Endothelial cell of umbilical vein (primary cell): ENCODE measurements at regions not wholly inside any gene's neighbourhood (a gene's known extent, or its start where the extent isn't known, plus 50 kb on each side); places are given as distances from the start of the nearest gene placed in this dataset.

Source experiments
- BruUV-seq: library from RNA; stranded (reverse); fragments of 400-500 nt; replicated peaks from 2 replicates; lab custom pipeline; 2021; lab: Mats Ljungman, UMichigan
- CTCF ChIA-PET: fragments of 300-600, 350-600 bp; sonication (Branson Sonifier 250); formaldehyde crosslinking; loops from one replicate; lab custom pipeline; 2021; ENCODE audit warnings: antibody characterized with exemption, inconsistent platforms; lab: Charles Lee
- POLR2A ChIA-PET: fragments of 300-600, 350-600 bp; sonication (Branson Sonifier 250); formaldehyde crosslinking; loops from one replicate; lab custom pipeline; 2021; ENCODE audit warnings: antibody characterized with exemption, inconsistent platforms; lab: Charles Lee
- DNase-seq: peaks from one replicate; pipeline ENCODE4 v3.0.0-alpha.2; 2011; ENCODE audit warnings: low read depth, low spot score
- FAIRE-seq: peaks from 2 replicates; lab custom pipeline; 2011; peaks lifted over from hg19 to GRCh38; lab: Jason Lieb, UNC
- H2AFZ ChIP-seq: 2 replicates; pipeline ENCODE4 v1.6.0; 2012; ENCODE audit warnings: low read depth, low read length, control low read depth, inconsistent platforms
- H3K27ac ChIP-seq: 2 replicates; pipeline ENCODE4 v1.5.1; 2011; ENCODE audit warnings: low read depth, mild to moderate bottlenecking, control low read depth, low read length, moderate library complexity; ENCODE audit not compliant: insufficient read depth
- H3K27me3 ChIP-seq, 2 experiments: 2 replicates each; pipeline versions ENCODE4 v1.6.0 to v1.6.1; 2011; ENCODE audit warnings: low read length in 2 of 2, mixed read lengths in 1 of 2; ENCODE audit not compliant: control insufficient read depth in 2 of 2, insufficient read depth in 2 of 2
- H3K36me3 ChIP-seq, 2 experiments: 2 replicates in 1 of 2; 3 replicates in 1 of 2; pipeline ENCODE4 v1.5.1; 2011; ENCODE audit warnings: low read length in 2 of 2, mild to moderate bottlenecking in 1 of 2, moderate library complexity in 1 of 2; ENCODE audit not compliant: control insufficient read depth in 2 of 2, insufficient read depth in 2 of 2; ENCODE audit errors: extremely low read depth in 1 of 2
- H3K4me1 ChIP-seq: 3 replicates; pipeline ENCODE4 v1.5.1; 2011; ENCODE audit warnings: mild to moderate bottlenecking, low read length; ENCODE audit not compliant: control insufficient read depth, insufficient read depth; ENCODE audit errors: extremely low read depth
- H3K4me2 ChIP-seq: 2 replicates; pipeline ENCODE4 v1.6.1; 2011; ENCODE audit warnings: low read length, control low read depth, mixed read lengths; ENCODE audit not compliant: insufficient read depth
- H3K4me3 ChIP-seq, 3 experiments: fragments of 200-600 bp in 1 of 3; sonication (generic), shearing (Covaris generic) in 1 of 3; replicated peaks in 1 of 3; 2 replicates each; pipeline ENCODE4 v1.5.1; 2011 to 2016; ENCODE audit warnings: control low read depth in 3 of 3, low read length in 3 of 3, mild to moderate bottlenecking in 2 of 3, inconsistent platforms in 1 of 3, low read depth in 1 of 3, moderate library complexity in 1 of 3; ENCODE audit not compliant: insufficient read depth in 1 of 3
- H3K79me2 ChIP-seq: 2 replicates; pipeline ENCODE4 v1.6.0; 2012; ENCODE audit warnings: low read length, inconsistent platforms; ENCODE audit not compliant: control insufficient read depth, insufficient read depth
- H3K9ac ChIP-seq: replicated peaks from 2 replicates; pipeline ENCODE3; 2011; ENCODE audit warnings: low read length, control low read depth; ENCODE audit not compliant: insufficient read depth; ENCODE audit errors: extremely low read depth
- H3K9me1 ChIP-seq: replicated peaks from 3 replicates; pipeline ENCODE4 v1.6.0; 2011; ENCODE audit warnings: mild to moderate bottlenecking, low read length; ENCODE audit not compliant: control insufficient read depth, insufficient read depth; ENCODE audit errors: extremely low read depth
- H3K9me3 ChIP-seq: replicated peaks from 2 replicates; pipeline ENCODE4 v1.5.1; 2012; ENCODE audit warnings: low read length, inconsistent platforms; ENCODE audit not compliant: control insufficient read depth, insufficient read depth
- H4K20me1 ChIP-seq: replicated peaks from 2 replicates; pipeline ENCODE3; 2011; ENCODE audit warnings: mild to moderate bottlenecking, low read length; ENCODE audit not compliant: control insufficient read depth, insufficient read depth; ENCODE audit errors: extremely low read depth
- EZH2 ChIP-seq: IDR thresholded peaks from 2 replicates; pipeline ENCODE4 v1.6.1; 2012; ENCODE audit warnings: borderline replicate concordance, low read depth, mild to moderate bottlenecking, moderate library complexity, low read length, inconsistent platforms; ENCODE audit not compliant: severe bottlenecking
- FOS ChIP-seq: IDR thresholded peaks from 2 replicates; pipeline ENCODE4 v1.6.1; 2011; ENCODE audit warnings: mild to moderate bottlenecking, low read length, moderate library complexity, borderline replicate concordance; ENCODE audit not compliant: insufficient read depth
- GATA2 ChIP-seq: IDR thresholded peaks from 2 replicates; pipeline ENCODE4 v1.7.0; 2011; ENCODE audit warnings: low read depth, mild to moderate bottlenecking, moderate library complexity, mixed read lengths, low read length; ENCODE audit not compliant: insufficient read length, insufficient read depth
- JUN ChIP-seq: IDR thresholded peaks from 2 replicates; pipeline ENCODE4 v1.6.1; 2011; ENCODE audit warnings: borderline replicate concordance, low read depth; ENCODE audit not compliant: insufficient read length, insufficient read depth
- MYC ChIP-seq: IDR thresholded peaks from one replicate; pipeline ENCODE4 v1.6.1; 2011; ENCODE audit warnings: mild to moderate bottlenecking, low read depth, low read length
- POLR2A ChIP-seq: IDR thresholded peaks from 2 replicates; pipeline ENCODE4 v1.6.1; 2012; ENCODE audit warnings: low read depth, mild to moderate bottlenecking, control low read depth, low read length
- POLR2AphosphoS5 ChIP-seq: IDR thresholded peaks from 2 replicates; pipeline ENCODE4 v1.6.1; 2012; ENCODE audit warnings: low read depth, mild to moderate bottlenecking, control low read depth, low read length, moderate library complexity; ENCODE audit not compliant: insufficient read depth
- dilution Hi-C: fragments of 300-500 bp; cut with MboI; formaldehyde crosslinking; loops from one replicate; pipeline ENCODE4 v1.15.0; 2019; ENCODE audit warnings: low sequenced_read_pairs; ENCODE audit not compliant: extremely low pct_ligation_motif_present
- intact Hi-C: fragments of 100-400 bp; cut with micrococcal nuclease; formaldehyde crosslinking; loops from one replicate; pipeline ENCODE4 v1.10.0; 2022
- TF ChIP-seq, protein P1 (sequence below), 2 donors: IDR thresholded peaks; 1 replicate in 1 of 2; 2 replicates in 1 of 2; pipeline ENCODE4 v1.5.1; 2011; ENCODE audit warnings: low read length in 2 of 2, mild to moderate bottlenecking in 2 of 2, moderate library complexity in 2 of 2, control low read depth in 1 of 2, inconsistent platforms in 1 of 2, low read depth in 1 of 2; ENCODE audit not compliant: insufficient read depth in 1 of 2; ENCODE audit errors: extremely low read depth in 1 of 2
- TF ChIP-seq, protein P2 (sequence below): IDR thresholded peaks from 2 replicates; pipeline ENCODE4 v1.6.1; 2011; ENCODE audit not compliant: insufficient read depth, insufficient read length

DNA sequence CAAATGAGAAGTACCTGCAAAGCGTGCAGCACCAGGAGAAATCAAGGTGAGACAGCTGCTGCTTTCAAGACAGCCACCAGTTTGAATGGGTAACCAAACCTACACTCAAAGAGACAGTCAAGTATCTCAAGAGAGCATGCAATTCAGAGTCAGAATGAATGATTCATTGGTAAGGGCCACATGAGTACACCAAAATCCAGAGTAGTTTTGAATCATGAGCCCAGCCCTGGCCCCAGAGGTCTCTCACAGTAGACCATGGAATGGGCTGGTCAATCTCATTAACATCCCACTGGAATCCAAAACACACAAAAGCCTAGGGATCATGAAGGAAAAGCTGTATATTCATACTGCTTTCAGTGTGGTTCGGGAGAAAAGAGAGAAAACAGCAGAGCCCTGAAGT lies 242.8 kb downstream of the TBL1XR1 start:
- intact Hi-C loops (loop anchor here (5.0 kb wide), 1 partner anchor 328 kb away; no protein-coding TSS in a partner anchor), dilution Hi-C loops (no loop called here)
- FAIRE-seq: no peak
- no peak overlapping the region for H2AFZ ChIP-seq
- no peaks in the 10 kb centered on the region for H3K36me3 ChIP-seq
- no peak overlapping the region for H3K4me3 ChIP-seq
- TF ChIP-seq EZH2 (no peak), FOS (no peak), POLR2AphosphoS5 (no peak), POLR2A (no peak), MYC (no peak), JUN (no peak), GATA2 (no peak)
- TF ChIP-seq, protein P1, sequence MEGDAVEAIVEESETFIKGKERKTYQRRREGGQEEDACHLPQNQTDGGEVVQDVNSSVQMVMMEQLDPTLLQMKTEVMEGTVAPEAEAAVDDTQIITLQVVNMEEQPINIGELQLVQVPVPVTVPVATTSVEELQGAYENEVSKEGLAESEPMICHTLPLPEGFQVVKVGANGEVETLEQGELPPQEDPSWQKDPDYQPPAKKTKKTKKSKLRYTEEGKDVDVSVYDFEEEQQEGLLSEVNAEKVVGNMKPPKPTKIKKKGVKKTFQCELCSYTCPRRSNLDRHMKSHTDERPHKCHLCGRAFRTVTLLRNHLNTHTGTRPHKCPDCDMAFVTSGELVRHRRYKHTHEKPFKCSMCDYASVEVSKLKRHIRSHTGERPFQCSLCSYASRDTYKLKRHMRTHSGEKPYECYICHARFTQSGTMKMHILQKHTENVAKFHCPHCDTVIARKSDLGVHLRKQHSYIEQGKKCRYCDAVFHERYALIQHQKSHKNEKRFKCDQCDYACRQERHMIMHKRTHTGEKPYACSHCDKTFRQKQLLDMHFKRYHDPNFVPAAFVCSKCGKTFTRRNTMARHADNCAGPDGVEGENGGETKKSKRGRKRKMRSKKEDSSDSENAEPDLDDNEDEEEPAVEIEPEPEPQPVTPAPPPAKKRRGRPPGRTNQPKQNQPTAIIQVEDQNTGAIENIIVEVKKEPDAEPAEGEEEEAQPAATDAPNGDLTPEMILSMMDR (IDR thresholded peaks at IDR 0.05; ENCODE audit: extremely low read depth in 1 of 2, insufficient read depth in 1 of 2, low read depth in 1 of 2, low read length in 2 of 2): no peak
- TF ChIP-seq, protein P2, sequence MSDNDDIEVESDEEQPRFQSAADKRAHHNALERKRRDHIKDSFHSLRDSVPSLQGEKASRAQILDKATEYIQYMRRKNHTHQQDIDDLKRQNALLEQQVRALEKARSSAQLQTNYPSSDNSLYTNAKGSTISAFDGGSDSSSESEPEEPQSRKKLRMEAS: no peak
- ChIA-PET CTCF (no interaction called here), POLR2A (no interaction called here)
- no peak overlapping the region for H3K9ac ChIP-seq
- no TSS peak for BruUV-seq
- H3K4me2 ChIP-seq: no peak overlapping the region
- H3K79me2 ChIP-seq: no peaks in the 10 kb centered on the region
- H3K9me3 ChIP-seq: no peaks in the 10 kb centered on the region
- no peak for DNase-seq
- H3K4me1 ChIP-seq: no peaks in the 10 kb centered on the region
- H4K20me1 ChIP-seq: no peaks in the 10 kb centered on the region
- H3K9me1 ChIP-seq: no peaks in the 10 kb centered on the region
- H3K27ac ChIP-seq: no peak overlapping the region
- no peaks in the 10 kb centered on the region for H3K27me3 ChIP-seq
